ENCODE measurements at regions not wholly inside any gene's neighbourhood (a gene's known extent, or its start where the extent isn't known, plus 50 kb on each side); places are given as distances from the start of the nearest gene placed in this dataset.
"Not testable (repeated sequence)": the region's sequence is repeated elsewhere in the genome, so short reads cannot be mapped to it uniquely, and the experiment has no call there.

- CTCF ChIA-PET = interaction anchor here (0.6 kb wide), 1 partner anchor 9 kb away, joined by 3 read pairs; no protein-coding TSS in a partner anchor
- POLR2A ChIA-PET = no interaction called here
- H3K4me3 Mint-ChIP-seq = no peak overlapping the region
- H3K9me3 Mint-ChIP-seq = no peaks in the 10 kb centered on the region
- no peaks in the 10 kb centered on the region for H3K27me3 Mint-ChIP-seq
- no peak overlapping the region for H3K27ac Mint-ChIP-seq
- no peaks in the 10 kb centered on the region for H3K4me1 Mint-ChIP-seq (ENCODE audit: low read depth)
- DNase-seq = no peak
- intact Hi-C loops (cut with micrococcal nuclease) = no loop called here
- H3K36me3 Mint-ChIP-seq = no peaks in the 10 kb centered on the region
These were observed 739.2 kb upstream of the GJE1 start for GRCh38 chr6:141393405-141394124.

- H3K27me3 Mint-ChIP-seq; H3K36me3 Mint-ChIP-seq; DNase-seq; CTCF ChIA-PET; H3K9me3 Mint-ChIP-seq; intact Hi-C loops (cut with micrococcal nuclease); H3K4me3 Mint-ChIP-seq; H3K4me1 Mint-ChIP-seq (ENCODE audit: low read depth); POLR2A ChIA-PET; H3K27ac Mint-ChIP-seq: not testable (repeated sequence)
These were observed 741.6 kb upstream of the GJE1 start for GRCh38 chr6:141391135-141391534.

DNA sequence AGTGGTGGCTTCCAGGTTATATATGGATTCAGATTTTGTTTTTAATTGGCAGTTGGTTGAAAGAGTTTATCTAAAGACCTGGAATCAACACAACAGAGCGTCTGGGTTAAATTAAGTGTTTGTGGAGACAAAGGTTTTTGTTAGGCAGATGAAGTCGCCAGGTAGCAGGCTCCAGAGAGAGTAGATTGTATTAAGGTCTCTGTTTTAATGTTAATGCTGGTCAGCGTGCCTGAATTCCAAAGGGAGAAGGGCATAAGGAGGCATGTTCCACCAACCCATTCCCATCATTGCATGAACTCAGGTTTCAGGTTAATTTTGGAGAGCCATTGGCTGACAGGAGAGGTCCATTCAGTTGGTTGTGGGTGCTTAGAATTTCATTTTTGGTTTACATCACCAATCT, 744.1 kb upstream of the GJE1 start:
- no peak overlapping the region for H3K27ac Mint-ChIP-seq
- H3K4me1 Mint-ChIP-seq (ENCODE audit: low read depth) = no peaks in the 10 kb centered on the region
- H3K4me3 Mint-ChIP-seq = no peak overlapping the region
- intact Hi-C loops (cut with micrococcal nuclease) = loop anchor here (10.0 kb wide), 1 partner anchor 176 kb away; no protein-coding TSS in a partner anchor
- ChIA-PET CTCF (no interaction called here), POLR2A (no interaction called here)
- H3K27me3 Mint-ChIP-seq = no peaks in the 10 kb centered on the region
- no peak for DNase-seq
- no peaks in the 10 kb centered on the region for H3K36me3 Mint-ChIP-seq
- no peaks in the 10 kb centered on the region for H3K9me3 Mint-ChIP-seq

GRCh38 chr6:141370438-141370837, 762.3 kb upstream of the GJE1 start:
- Mint-ChIP-seq H3K27ac (no peak overlapping the region), H3K9me3 (peaks cover 7% of the 10 kb centered on the region), H3K4me1 (ENCODE audit: low read depth) (no peaks in the 10 kb centered on the region), H3K4me3 (no peak overlapping the region), H3K27me3 (peaks cover 2% of the 10 kb centered on the region), H3K36me3 (peaks cover 3% of the 10 kb centered on the region)
- ChIA-PET CTCF (no interaction called here), POLR2A (no interaction called here)
- DNase-seq = no peak
- intact Hi-C loops (cut with micrococcal nuclease) = no loop called here

DNA sequence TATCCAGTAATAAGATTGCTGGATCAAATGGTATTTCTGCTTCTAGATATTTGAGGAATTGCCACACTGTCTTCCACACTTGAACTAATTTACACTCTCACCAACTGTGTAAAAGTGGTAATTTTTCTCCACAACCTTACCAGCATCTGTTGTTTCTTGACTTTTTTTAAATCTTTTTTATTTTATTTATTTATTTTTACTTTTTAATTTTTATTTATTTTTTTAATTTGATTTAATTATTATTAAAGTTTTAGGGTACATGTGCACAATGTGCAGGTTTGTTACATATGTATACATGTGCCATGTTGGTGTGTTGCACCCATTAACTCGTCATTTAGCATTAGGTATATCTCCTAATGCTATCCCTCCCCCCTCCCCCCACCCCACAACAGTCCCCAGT, 765.9 kb upstream of the GJE1 start:
- H3K36me3 Mint-ChIP-seq; DNase-seq; H3K27ac Mint-ChIP-seq; H3K4me1 Mint-ChIP-seq (ENCODE audit: low read depth); CTCF ChIA-PET; H3K27me3 Mint-ChIP-seq; intact Hi-C loops (cut with micrococcal nuclease); POLR2A ChIA-PET; H3K4me3 Mint-ChIP-seq; H3K9me3 Mint-ChIP-seq: not testable (repeated sequence)

- ChIA-PET CTCF (no interaction called here), POLR2A (no interaction called here)
- Mint-ChIP-seq H3K4me1 (ENCODE audit: low read depth) (no peaks in the 10 kb centered on the region), H3K27me3 (peaks cover 2% of the 10 kb centered on the region), H3K36me3 (peaks cover 3% of the 10 kb centered on the region), H3K4me3 (no peak overlapping the region), H3K27ac (no peak overlapping the region), H3K9me3 (peaks cover 4% of the 10 kb centered on the region)
- intact Hi-C loops (cut with micrococcal nuclease) = no loop called here
- no peak for DNase-seq
These were observed 768.0 kb upstream of the GJE1 start for GRCh38 chr6:141364694-141365093.

GRCh38 chr6:141364232-141364631, 768.5 kb upstream of the GJE1 start:
- no peak overlapping the region for H3K4me3 Mint-ChIP-seq
- ChIA-PET CTCF (no interaction called here), POLR2A (no interaction called here)
- H3K9me3 Mint-ChIP-seq = peaks cover 3% of the 10 kb centered on the region
- DNase-seq = no peak
- peaks cover 2% of the 10 kb centered on the region for H3K27me3 Mint-ChIP-seq
- intact Hi-C loops (cut with micrococcal nuclease) = no loop called here
- no peak overlapping the region for H3K27ac Mint-ChIP-seq
- H3K4me1 Mint-ChIP-seq (ENCODE audit: low read depth) = no peaks in the 10 kb centered on the region
- peaks cover 1% of the 10 kb centered on the region for H3K36me3 Mint-ChIP-seq

GRCh38 chr6:141361559-141361958, 771.2 kb upstream of the GJE1 start:
- no peak overlapping the region for H3K27ac Mint-ChIP-seq
- no peaks in the 10 kb centered on the region for H3K9me3 Mint-ChIP-seq
- ChIA-PET CTCF (no interaction called here), POLR2A (no interaction called here)
- no peak overlapping the region for H3K4me3 Mint-ChIP-seq
- peaks cover 2% of the 10 kb centered on the region for H3K27me3 Mint-ChIP-seq
- no peak for DNase-seq
- H3K36me3 Mint-ChIP-seq = no peaks in the 10 kb centered on the region
- intact Hi-C loops (cut with micrococcal nuclease) = no loop called here
- H3K4me1 Mint-ChIP-seq (ENCODE audit: low read depth) = no peaks in the 10 kb centered on the region

DNA sequence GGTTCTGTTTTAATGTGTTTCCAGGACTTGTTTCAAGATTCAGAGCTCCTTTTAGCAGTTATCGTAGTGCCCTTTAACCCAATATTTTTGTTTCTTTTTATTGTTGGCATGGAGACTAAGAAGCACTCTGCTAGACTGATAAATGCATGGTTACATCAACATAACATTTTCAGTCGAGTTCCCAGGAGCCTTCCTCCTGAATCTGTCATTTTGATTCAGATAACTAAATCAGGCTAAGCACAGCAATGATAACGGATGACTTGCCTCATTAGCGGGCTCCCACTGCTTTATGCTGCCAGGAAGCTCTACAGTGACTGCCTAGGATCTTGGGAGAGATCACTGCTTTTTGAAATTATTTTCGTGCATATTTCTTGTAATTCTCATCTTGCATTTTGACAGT, 772.8 kb upstream of the GJE1 start:
- ChIA-PET CTCF (interaction anchor here (0.6 kb wide), 1 partner anchor 30 kb away, joined by 3 read pairs; no protein-coding TSS in a partner anchor), POLR2A (no interaction called here)
- H3K4me1 Mint-ChIP-seq (ENCODE audit: low read depth) = no peaks in the 10 kb centered on the region
- H3K9me3 Mint-ChIP-seq = no peaks in the 10 kb centered on the region
- H3K36me3 Mint-ChIP-seq = no peaks in the 10 kb centered on the region
- H3K27me3 Mint-ChIP-seq = peaks cover 2% of the 10 kb centered on the region
- H3K4me3 Mint-ChIP-seq = no peak overlapping the region
- intact Hi-C loops (cut with micrococcal nuclease) = no loop called here
- DNase-seq = no peak
- H3K27ac Mint-ChIP-seq = no peak overlapping the region

GRCh38 chr6:141354191-141354955, 778.4 kb upstream of the GJE1 start:
- Mint-ChIP-seq H3K27me3 (peaks cover 5% of the 10 kb centered on the region), H3K9me3 (no peaks in the 10 kb centered on the region), H3K36me3 (no peaks in the 10 kb centered on the region), H3K27ac (no peak overlapping the region), H3K4me3 (no peak overlapping the region), H3K4me1 (ENCODE audit: low read depth) (no peaks in the 10 kb centered on the region)
- no peak for DNase-seq
- POLR2A ChIA-PET = no interaction called here
- intact Hi-C loops (cut with micrococcal nuclease) = no loop called here
- CTCF ChIA-PET = no interaction called here

- Mint-ChIP-seq H3K4me1 (ENCODE audit: low read depth) (no peaks in the 10 kb centered on the region), H3K27ac (no peak overlapping the region), H3K9me3 (no peaks in the 10 kb centered on the region), H3K27me3 (peaks cover 7% of the 10 kb centered on the region), H3K36me3 (no peaks in the 10 kb centered on the region), H3K4me3 (no peak overlapping the region)
- no peak for DNase-seq
- intact Hi-C loops (cut with micrococcal nuclease) = no loop called here
- ChIA-PET CTCF (no interaction called here), POLR2A (no interaction called here)
These were observed 781.0 kb upstream of the GJE1 start for GRCh38 chr6:141351721-141352120.

GRCh38 chr6:141349710-141350109, 783.0 kb upstream of the GJE1 start:
- ChIA-PET POLR2A (no interaction called here), CTCF (no interaction called here)
- intact Hi-C loops (cut with micrococcal nuclease) = no loop called here
- H3K9me3 Mint-ChIP-seq = no peaks in the 10 kb centered on the region
- no peak for DNase-seq
- peaks cover 7% of the 10 kb centered on the region for H3K27me3 Mint-ChIP-seq
- H3K36me3 Mint-ChIP-seq = no peaks in the 10 kb centered on the region
- H3K4me1 Mint-ChIP-seq (ENCODE audit: low read depth) = no peaks in the 10 kb centered on the region
- no peak overlapping the region for H3K4me3 Mint-ChIP-seq
- no peak overlapping the region for H3K27ac Mint-ChIP-seq

- Mint-ChIP-seq H3K9me3 (no peaks in the 10 kb centered on the region), H3K27ac (no peak overlapping the region), H3K36me3 (no peaks in the 10 kb centered on the region), H3K27me3 (peaks cover 7% of the 10 kb centered on the region), H3K4me3 (no peak overlapping the region), H3K4me1 (ENCODE audit: low read depth) (no peaks in the 10 kb centered on the region)
- CTCF ChIA-PET = no interaction called here
- POLR2A ChIA-PET = no interaction called here
- intact Hi-C loops (cut with micrococcal nuclease) = no loop called here
- no peak for DNase-seq
These were observed 784.7 kb upstream of the GJE1 start for GRCh38 chr6:141347906-141348492.
